ENCODE measurements at regions not wholly inside any gene's neighbourhood (a gene's known extent, or its start where the extent isn't known, plus 50 kb on each side); places are given as distances from the start of the nearest gene placed in this dataset.

GRCh38 chr20:62577490-62577836 is 64.8 kb upstream of the SLCO4A1 start:
- H4K20me1 ChIP-seq (ENCODE audit: control insufficient read depth, insufficient read depth, low read depth, low read length): no peaks in the 10 kb centered on the region
- TF ChIP-seq CTCF (IDR thresholded peaks at IDR 0.05; ENCODE audit: low read depth, low read length, poor library complexity, severe bottlenecking) (no peak), EZH2phosphoT487 (IDR thresholded peaks at IDR 0.05; ENCODE audit: borderline replicate concordance, low read length) (no peak)
- no peak overlapping the region for H3K4me2 ChIP-seq (ENCODE audit: low read length)
- no peaks in the 10 kb centered on the region for H3K36me3 ChIP-seq (ENCODE audit: control insufficient read depth, low read length)
- no peaks in the 10 kb centered on the region for H3F3A ChIP-seq (ENCODE audit: control insufficient read depth, insufficient read depth)
- no peaks in the 10 kb centered on the region for H3K79me2 ChIP-seq (ENCODE audit: control insufficient read depth, low read length)
- peaks cover 36% of the 10 kb centered on the region for H3K27me3 ChIP-seq (ENCODE audit: control insufficient read depth, low read length)
- no peak overlapping the region for H3K27ac ChIP-seq (ENCODE audit: low read depth, low read length)
- no peak overlapping the region for H3K4me3 ChIP-seq (ENCODE audit: low read length)
- peaks cover 13% of the 10 kb centered on the region for H3K4me1 ChIP-seq (ENCODE audit: control insufficient read depth, low read length)
- H3K9me2 ChIP-seq (replicated peaks; ENCODE audit: control insufficient read depth, low read length): no peaks in the 10 kb centered on the region
- no peaks in the 10 kb centered on the region for H3K9me3 ChIP-seq (ENCODE audit: control insufficient read depth, insufficient read depth, low read length)

GRCh38 chr20:62578294-62578897 is 63.9 kb upstream of the SLCO4A1 start:
- H3K27ac ChIP-seq (ENCODE audit: low read depth, low read length): no peak overlapping the region
- no peaks in the 10 kb centered on the region for H3K36me3 ChIP-seq (ENCODE audit: control insufficient read depth, low read length)
- no peaks in the 10 kb centered on the region for H3K79me2 ChIP-seq (ENCODE audit: control insufficient read depth, low read length)
- TF ChIP-seq CTCF (IDR thresholded peaks at IDR 0.05; ENCODE audit: low read depth, low read length, poor library complexity, severe bottlenecking): no peak
- TF ChIP-seq EZH2phosphoT487 (IDR thresholded peaks at IDR 0.05; ENCODE audit: borderline replicate concordance, low read length): no peak
- H4K20me1 ChIP-seq (ENCODE audit: control insufficient read depth, insufficient read depth, low read depth, low read length): no peaks in the 10 kb centered on the region
- no peaks in the 10 kb centered on the region for H3K9me2 ChIP-seq (replicated peaks; ENCODE audit: control insufficient read depth, low read length)
- peak overlapping the region; percentile 26; the same call in 1 of the 2 replicates for H3K4me2 ChIP-seq (ENCODE audit: low read length)
- H3K4me3 ChIP-seq (ENCODE audit: low read length): no peak overlapping the region
- peaks cover 9% of the 10 kb centered on the region for H3K4me1 ChIP-seq (ENCODE audit: control insufficient read depth, low read length)
- H3K9me3 ChIP-seq (ENCODE audit: control insufficient read depth, insufficient read depth, low read length): no peaks in the 10 kb centered on the region
- H3K27me3 ChIP-seq (ENCODE audit: control insufficient read depth, low read length): peaks cover 42% of the 10 kb centered on the region
- H3F3A ChIP-seq (ENCODE audit: control insufficient read depth, insufficient read depth): no peaks in the 10 kb centered on the region

GRCh38 chr20:62580052-62580451 is 62.3 kb upstream of the SLCO4A1 start:
- no peaks in the 10 kb centered on the region for H3F3A ChIP-seq (ENCODE audit: control insufficient read depth, insufficient read depth)
- TF ChIP-seq EZH2phosphoT487 (IDR thresholded peaks at IDR 0.05; ENCODE audit: borderline replicate concordance, low read length) (no peak), CTCF (IDR thresholded peaks at IDR 0.05; ENCODE audit: low read depth, low read length, poor library complexity, severe bottlenecking) (no peak)
- no peak overlapping the region for H3K4me3 ChIP-seq (ENCODE audit: low read length)
- H3K4me2 ChIP-seq (ENCODE audit: low read length): no peak overlapping the region
- no peaks in the 10 kb centered on the region for H4K20me1 ChIP-seq (ENCODE audit: control insufficient read depth, insufficient read depth, low read depth, low read length)
- H3K9me3 ChIP-seq (ENCODE audit: control insufficient read depth, insufficient read depth, low read length): no peaks in the 10 kb centered on the region
- H3K4me1 ChIP-seq (ENCODE audit: control insufficient read depth, low read length): peaks cover 9% of the 10 kb centered on the region
- no peaks in the 10 kb centered on the region for H3K9me2 ChIP-seq (replicated peaks; ENCODE audit: control insufficient read depth, low read length)
- no peaks in the 10 kb centered on the region for H3K79me2 ChIP-seq (ENCODE audit: control insufficient read depth, low read length)
- H3K27ac ChIP-seq (ENCODE audit: low read depth, low read length): no peak overlapping the region
- no peaks in the 10 kb centered on the region for H3K36me3 ChIP-seq (ENCODE audit: control insufficient read depth, low read length)
- H3K27me3 ChIP-seq (ENCODE audit: control insufficient read depth, low read length): peaks cover 35% of the 10 kb centered on the region
